D721Med (cell line): ENCODE measurements at regions not wholly inside any gene's neighbourhood (a gene's known extent, or its start where the extent isn't known, plus 50 kb on each side); places are given as distances from the start of the nearest gene placed in this dataset.

Experiments
- DNase-seq: peaks from one replicate; pipeline ENCODE4 v3.0.0; 2011; ENCODE audit warnings: low spot score; ENCODE audit not compliant: insufficient read length
- FAIRE-seq: peaks from 2 replicates; lab custom pipeline; 2011; peaks lifted over from hg19 to GRCh38; lab: Jason Lieb, UNC
- CTCF ChIP-seq: IDR thresholded peaks from 2 replicates; pipeline ENCODE4 v1.5.1; 2012; ENCODE audit warnings: mild to moderate bottlenecking, control low read depth; ENCODE audit not compliant: insufficient read depth; ENCODE audit errors: missing control alignments

GRCh38 chr15:66917904-66918448, 147.4 kb upstream of the SMAD3 start:
- DNase-seq (no peak), FAIRE-seq (no peak)
- TF ChIP-seq CTCF: no peak

GRCh38 chr15:66919421-66919820, 146.0 kb upstream of the SMAD3 start:
- TF ChIP-seq CTCF: no peak
- no peak for DNase-seq
- FAIRE-seq: no peak

DNA sequence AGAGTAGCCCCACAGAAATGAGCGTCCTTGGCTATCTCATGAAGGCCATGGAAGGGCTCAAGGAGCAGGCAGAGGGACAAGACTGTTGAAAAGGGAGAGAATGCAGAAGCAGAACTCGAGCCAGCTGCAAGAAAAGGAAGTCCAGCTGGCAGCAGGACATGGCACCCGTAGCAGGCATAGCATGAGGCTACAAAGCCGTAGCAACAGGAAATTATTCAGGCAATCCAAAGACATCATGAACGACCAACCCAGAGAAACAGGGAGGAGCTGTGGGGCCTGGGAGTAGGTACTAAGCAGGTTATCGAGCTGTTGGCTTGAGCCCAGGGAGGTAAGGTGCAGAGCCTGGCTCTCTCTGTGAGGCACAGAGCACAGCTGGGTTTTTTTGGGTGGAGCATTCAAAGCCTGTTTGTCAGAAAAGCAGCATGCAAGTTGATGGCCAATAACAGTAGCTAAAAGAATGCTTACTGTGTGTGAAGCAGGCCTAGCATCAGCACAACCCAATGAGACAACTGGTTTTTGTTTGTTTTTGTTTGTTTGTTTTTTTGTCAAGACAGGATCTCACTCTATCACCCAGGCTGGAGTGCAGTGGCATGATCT, 144.0 kb upstream of the SMAD3 start:
- no peak for FAIRE-seq
- no peak for TF ChIP-seq CTCF
- DNase-seq: no peak

GRCh38 chr15:66922608-66923007, 142.8 kb upstream of the SMAD3 start:
- FAIRE-seq: no peak
- TF ChIP-seq CTCF: no peak
- no peak for DNase-seq

DNA sequence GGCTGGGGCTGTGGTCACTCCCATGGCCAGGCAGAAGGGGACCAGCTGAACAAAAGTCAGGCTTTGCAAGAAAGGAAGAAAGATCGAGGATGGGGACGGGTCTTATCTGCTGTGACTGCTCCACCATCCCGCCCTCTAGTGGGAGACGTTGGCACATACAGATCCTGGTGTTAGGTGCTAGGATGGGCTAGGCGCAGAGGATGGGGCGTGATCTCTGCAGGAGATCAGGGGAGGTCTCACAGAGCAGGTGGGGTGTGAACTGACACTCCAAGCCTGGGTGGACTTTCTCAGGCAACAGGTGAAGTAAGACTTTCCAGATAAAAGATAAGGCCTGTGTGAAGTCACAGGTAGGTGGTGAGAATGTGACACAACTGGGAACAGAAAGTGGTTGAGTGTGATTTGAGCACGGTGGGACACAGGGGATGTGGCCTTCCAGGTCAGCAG, 141.9 kb upstream of the SMAD3 start:
- no peak for FAIRE-seq
- DNase-seq: no peak
- TF ChIP-seq CTCF: peak; percentile 60

- TF ChIP-seq CTCF: no peak
- no peak for FAIRE-seq
- no peak for DNase-seq
Observed at GRCh38 chr15:66924889-66925288, 140.5 kb upstream of the SMAD3 start.

DNA sequence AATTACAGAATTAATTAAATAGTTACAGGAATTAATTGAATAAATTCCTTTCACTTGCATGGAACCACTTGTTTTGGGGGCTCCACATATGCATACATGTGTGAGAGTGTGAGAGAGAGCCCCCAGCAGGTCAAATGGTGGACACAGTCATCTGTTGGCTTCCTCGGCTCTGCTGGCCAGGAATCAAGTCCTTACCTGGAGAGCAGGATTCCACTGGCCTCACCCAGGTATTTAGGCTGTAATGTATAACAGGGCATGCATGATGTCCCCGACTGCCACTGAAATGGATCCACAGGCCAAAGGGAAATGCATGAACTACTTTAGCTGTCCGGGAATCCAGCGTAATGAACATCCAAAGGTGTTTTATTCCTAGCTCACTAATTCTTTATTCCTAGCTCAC, 139.7 kb upstream of the SMAD3 start:
- DNase-seq (no peak), FAIRE-seq (no peak)
- no peak for TF ChIP-seq CTCF
